MM.1S (cell line): ENCODE measurements at regions not wholly inside any gene's neighbourhood (a gene's known extent, or its start where the extent isn't known, plus 50 kb on each side); places are given as distances from the start of the nearest gene placed in this dataset.

Experiments used
- DNase-seq: peaks from one replicate; pipeline ENCODE4 v3.0.0-alpha.2; 2015
- H2AFZ ChIP-seq: fragments of 300-600 bp; sonication (generic); 2 replicates; pipeline ENCODE4 v1.6.0; 2016; ENCODE audit warnings: antibody characterized with exemption, low read length
- H3F3A ChIP-seq: fragments of 300-600 bp; sonication (generic); 2 replicates; pipeline ENCODE4 v1.6.1; 2016; ENCODE audit warnings: mild to moderate bottlenecking, antibody characterized with exemption, low read length, moderate library complexity, mixed read lengths; ENCODE audit not compliant: insufficient read depth
- H3K27ac ChIP-seq: fragments of 300-600 bp; sonication (generic); 2 replicates; pipeline ENCODE4 v1.5.1; 2016; ENCODE audit warnings: mild to moderate bottlenecking, low read length
- H3K27me3 ChIP-seq: fragments of 300-600 bp; sonication (generic); replicated peaks from 2 replicates; pipeline ENCODE4 v1.6.0; 2016; ENCODE audit warnings: low read length; ENCODE audit not compliant: insufficient read depth
- H3K36me3 ChIP-seq: fragments of 300-600 bp; sonication (generic); replicated peaks from 2 replicates; pipeline ENCODE4 v1.6.1; 2016; ENCODE audit warnings: mild to moderate bottlenecking, low read length, mixed read lengths; ENCODE audit not compliant: insufficient read depth
- H3K4me1 ChIP-seq: fragments of 300-600 bp; sonication (generic); 2 replicates; pipeline ENCODE4 v1.6.1; 2016; ENCODE audit warnings: low read length, mixed read lengths
- H3K4me2 ChIP-seq: fragments of 300-600 bp; sonication (generic); 2 replicates; pipeline ENCODE4 v1.6.0; 2016; ENCODE audit warnings: low read depth, low read length
- H3K4me3 ChIP-seq: fragments of 300-600 bp; sonication (generic); 2 replicates; pipeline ENCODE4 v1.5.1; 2016; ENCODE audit warnings: low read length, mixed read lengths
- H3K79me2 ChIP-seq: fragments of 300-600 bp; sonication (generic); 2 replicates; pipeline ENCODE4 v1.6.1; 2016; ENCODE audit warnings: mixed run types, low read length, mixed read lengths
- H3K9ac ChIP-seq: fragments of 300-600 bp; sonication (generic); 2 replicates; pipeline ENCODE4 v1.6.1; 2016; ENCODE audit warnings: low read length, mixed read lengths
- H3K9me2 ChIP-seq: fragments of 300-600 bp; sonication (generic); replicated peaks from 2 replicates; pipeline ENCODE4 v1.6.1; 2016; ENCODE audit warnings: mild to moderate bottlenecking, low read length, mixed read lengths; ENCODE audit not compliant: insufficient read depth
- H3K9me3 ChIP-seq: fragments of 300-600 bp; sonication (generic); replicated peaks from 2 replicates; pipeline ENCODE4 v1.6.1; 2016; ENCODE audit warnings: mild to moderate bottlenecking, low read length, mixed read lengths; ENCODE audit not compliant: insufficient read depth
- H4K20me1 ChIP-seq: fragments of 300-600 bp; sonication (generic); 2 replicates; pipeline ENCODE4 v1.6.1; 2016; ENCODE audit warnings: mild to moderate bottlenecking, low read length, moderate library complexity, mixed read lengths; ENCODE audit not compliant: insufficient read depth
- EZH2 ChIP-seq: fragments of 300-600 bp; sonication (generic); optimal IDR thresholded peaks from 2 replicates; pipeline ENCODE3; 2017; ENCODE audit warnings: low read depth, mild to moderate bottlenecking, antibody characterized with exemption, low read length, mixed read lengths
- EZH2phosphoT487 ChIP-seq: fragments of 300-600 bp; sonication (generic); IDR thresholded peaks from 2 replicates; pipeline ENCODE4 v1.6.1; 2018; ENCODE audit warnings: antibody characterized with exemption, low read length
- TF ChIP-seq, protein P1 (sequence below): fragments of 300-600 bp; sonication (generic); IDR thresholded peaks from 2 replicates; pipeline ENCODE4 v1.5.1; 2016; ENCODE audit warnings: antibody characterized with exemption, low read length, mixed read lengths

DNA sequence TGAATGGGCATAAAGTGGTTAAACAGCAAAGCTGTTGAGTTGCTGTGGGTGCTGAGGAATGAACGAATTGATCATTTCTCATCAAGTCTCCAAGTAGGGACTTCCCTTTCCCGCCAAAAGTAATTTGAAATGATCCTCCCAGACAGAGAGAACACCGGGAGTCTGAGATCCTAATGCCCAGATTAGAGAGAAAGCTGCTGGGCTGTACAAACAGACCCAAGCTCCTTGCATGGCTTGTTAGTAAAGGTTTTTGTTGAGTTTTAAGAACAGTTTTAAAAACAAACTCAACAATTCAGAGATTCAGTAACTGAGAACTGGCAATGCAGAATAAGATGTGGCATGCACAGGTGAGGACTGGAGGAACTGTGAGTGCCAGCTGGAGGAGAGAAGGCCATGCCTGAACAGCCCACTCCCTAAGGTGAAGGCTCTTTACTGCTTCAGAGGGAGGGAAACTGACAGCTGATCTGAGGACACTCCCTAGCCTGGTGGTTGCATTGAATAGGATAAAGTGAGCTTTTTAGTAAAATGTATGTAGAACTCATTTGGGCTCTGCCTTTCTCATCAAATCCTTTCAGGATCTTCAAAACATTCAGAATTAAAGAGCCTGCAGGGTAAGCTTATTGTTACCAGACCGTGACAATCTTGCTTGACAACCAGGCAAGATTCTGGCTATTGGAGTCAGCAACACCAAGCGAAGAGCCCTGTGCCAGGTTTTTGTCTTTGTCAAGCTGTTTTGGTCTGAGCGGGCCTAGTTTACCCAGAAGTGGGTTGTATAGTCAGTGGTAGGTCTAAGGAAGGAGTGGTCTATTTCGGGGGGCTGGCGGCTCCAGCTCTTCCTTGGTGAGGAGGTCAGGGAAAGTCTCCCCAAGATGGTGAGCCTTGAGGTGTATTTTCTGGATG is 63.2 kb upstream of the IGFBP5 start:
- no peaks in the 10 kb centered on the region for H3K27me3 ChIP-seq
- no peaks in the 10 kb centered on the region for H3K9me3 ChIP-seq
- no peak for DNase-seq
- H3K9me2 ChIP-seq = no peaks in the 10 kb centered on the region
- H3K27ac ChIP-seq = no peak overlapping the region
- H3K79me2 ChIP-seq = no peaks in the 10 kb centered on the region
- H3K4me3 ChIP-seq = no peak overlapping the region
- H3K9ac ChIP-seq = no peak overlapping the region
- no peaks in the 10 kb centered on the region for H3K4me1 ChIP-seq
- TF ChIP-seq, protein P1, sequence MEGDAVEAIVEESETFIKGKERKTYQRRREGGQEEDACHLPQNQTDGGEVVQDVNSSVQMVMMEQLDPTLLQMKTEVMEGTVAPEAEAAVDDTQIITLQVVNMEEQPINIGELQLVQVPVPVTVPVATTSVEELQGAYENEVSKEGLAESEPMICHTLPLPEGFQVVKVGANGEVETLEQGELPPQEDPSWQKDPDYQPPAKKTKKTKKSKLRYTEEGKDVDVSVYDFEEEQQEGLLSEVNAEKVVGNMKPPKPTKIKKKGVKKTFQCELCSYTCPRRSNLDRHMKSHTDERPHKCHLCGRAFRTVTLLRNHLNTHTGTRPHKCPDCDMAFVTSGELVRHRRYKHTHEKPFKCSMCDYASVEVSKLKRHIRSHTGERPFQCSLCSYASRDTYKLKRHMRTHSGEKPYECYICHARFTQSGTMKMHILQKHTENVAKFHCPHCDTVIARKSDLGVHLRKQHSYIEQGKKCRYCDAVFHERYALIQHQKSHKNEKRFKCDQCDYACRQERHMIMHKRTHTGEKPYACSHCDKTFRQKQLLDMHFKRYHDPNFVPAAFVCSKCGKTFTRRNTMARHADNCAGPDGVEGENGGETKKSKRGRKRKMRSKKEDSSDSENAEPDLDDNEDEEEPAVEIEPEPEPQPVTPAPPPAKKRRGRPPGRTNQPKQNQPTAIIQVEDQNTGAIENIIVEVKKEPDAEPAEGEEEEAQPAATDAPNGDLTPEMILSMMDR = no peak
- TF ChIP-seq EZH2 (no peak), EZH2phosphoT487 (no peak)
- H3K36me3 ChIP-seq = no peaks in the 10 kb centered on the region
- H4K20me1 ChIP-seq = no peaks in the 10 kb centered on the region
- no peaks in the 10 kb centered on the region; the same call in 1 of the 2 replicates for H3F3A ChIP-seq
- H3K4me2 ChIP-seq = no peak overlapping the region
- no peak overlapping the region for H2AFZ ChIP-seq

DNA sequence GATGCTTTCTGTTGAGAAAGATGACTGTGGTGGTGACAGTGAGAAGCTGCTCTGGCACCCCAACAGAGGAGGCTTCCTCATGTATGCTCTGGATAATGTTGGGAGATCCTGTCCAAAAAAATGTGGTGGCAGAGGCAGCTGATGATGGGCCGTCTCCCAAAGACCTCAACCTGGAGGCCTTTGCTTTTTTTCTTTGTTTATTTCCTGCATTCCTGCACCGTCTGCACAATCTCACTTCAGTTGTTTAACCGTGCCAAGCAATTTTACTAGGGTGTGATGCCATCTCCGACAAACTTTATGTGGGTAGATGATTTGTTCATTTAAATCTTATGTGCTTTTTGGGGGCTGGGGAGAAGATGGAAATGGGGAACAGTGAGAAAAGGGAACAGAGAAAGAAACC is 62.2 kb upstream of the IGFBP5 start:
- Histone ChIP-seq H4K20me1 (no peaks in the 10 kb centered on the region), H3K4me1 (no peaks in the 10 kb centered on the region), H3K9me2 (no peaks in the 10 kb centered on the region), H3K4me3 (no peak overlapping the region), H3K9me3 (no peaks in the 10 kb centered on the region), H3K27ac (no peak overlapping the region), H3K79me2 (no peaks in the 10 kb centered on the region), H3K4me2 (no peak overlapping the region), H3K36me3 (no peaks in the 10 kb centered on the region), H3K27me3 (no peaks in the 10 kb centered on the region), H3F3A (no peaks in the 10 kb centered on the region; the same call in 1 of the 2 replicates), H3K9ac (no peak overlapping the region), H2AFZ (no peak overlapping the region)
- DNase-seq = no peak
- TF ChIP-seq, protein P1 = no peak
- TF ChIP-seq EZH2phosphoT487 (no peak), EZH2 (no peak)

DNA sequence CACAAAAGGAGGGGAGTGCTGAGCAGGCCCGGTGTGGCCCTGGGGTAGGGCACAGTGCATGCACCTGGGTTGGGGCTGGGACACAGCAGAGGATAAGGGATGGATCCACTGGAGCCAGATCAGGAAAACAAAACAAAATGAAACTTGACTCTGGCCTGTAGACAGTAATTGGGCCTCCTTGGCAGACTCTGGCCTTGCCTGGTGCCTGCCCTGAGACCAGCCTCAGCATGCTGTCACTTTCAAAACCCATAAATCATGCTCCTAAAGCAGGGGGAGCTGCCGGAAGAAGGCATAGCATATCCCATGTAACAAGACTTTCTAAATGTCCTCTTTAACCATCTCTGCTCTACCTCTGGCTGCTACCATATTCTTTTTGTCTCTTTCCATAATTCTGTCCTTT is 61.1 kb upstream of the IGFBP5 start:
- H3F3A ChIP-seq = no peaks in the 10 kb centered on the region; the same call in 1 of the 2 replicates
- no peak for TF ChIP-seq EZH2phosphoT487
- TF ChIP-seq EZH2 = no peak
- TF ChIP-seq, protein P1 = no peak
- H4K20me1 ChIP-seq = no peaks in the 10 kb centered on the region
- no peak overlapping the region for H3K9ac ChIP-seq
- no peaks in the 10 kb centered on the region for H3K79me2 ChIP-seq
- no peaks in the 10 kb centered on the region for H3K9me3 ChIP-seq
- H3K9me2 ChIP-seq = no peaks in the 10 kb centered on the region
- no peak overlapping the region for H3K4me3 ChIP-seq
- no peaks in the 10 kb centered on the region for H3K4me1 ChIP-seq
- H3K27me3 ChIP-seq = no peaks in the 10 kb centered on the region
- no peak for DNase-seq
- no peak overlapping the region for H3K27ac ChIP-seq
- no peaks in the 10 kb centered on the region for H3K36me3 ChIP-seq
- H2AFZ ChIP-seq = no peak overlapping the region
- no peak overlapping the region for H3K4me2 ChIP-seq
